Tibial nerve (tissue), 4 donors: ENCODE measurements at regions not wholly inside any gene's neighbourhood (a gene's known extent, or its start where the extent isn't known, plus 50 kb on each side); places are given as distances from the start of the nearest gene placed in this dataset.

Experiments
- CTCF ChIP-seq, 5 experiments: fragments of 200-600 bp in 3 of 5; fragments of 450-650 bp in 2 of 5; sonication (generic) in 3 of 5; IDR thresholded peaks; one replicate each; pipeline ENCODE4 v1.5.1; 2016 to 2019; ENCODE audit warnings: antibody characterized with exemption in 5 of 5, mild to moderate bottlenecking in 3 of 5, moderate library complexity in 2 of 5
- EP300 ChIP-seq, 2 donors: sonication (generic); formaldehyde crosslinking; IDR thresholded peaks; one replicate each; pipeline ENCODE4 v1.6.1; 2017; ENCODE audit warnings: antibody characterized with exemption in 2 of 2, mild to moderate bottlenecking in 1 of 2

GRCh38 chr10:30791197-30791611, 161.7 kb upstream of the LYZL2 start:
- TF ChIP-seq CTCF (IDR thresholded peaks at IDR 0.05) (no peak), EP300 (IDR thresholded peaks at IDR 0.05) (no peak)
